ENCODE measurements at regions not wholly inside any gene's neighbourhood (a gene's known extent, or its start where the extent isn't known, plus 50 kb on each side); places are given as distances from the start of the nearest gene placed in this dataset.

- H3K27ac ChIP-seq (ENCODE audit: low read length): no peak overlapping the region
- H3K4me3 Mint-ChIP-seq: no peak overlapping the region
- ATAC-seq (no peak), DNase-seq (no peak)
- H3K9me3 Mint-ChIP-seq: peaks cover 10 to 13% of the 10 kb centered on the region in 2 donors
- H3K27me3 Mint-ChIP-seq (ENCODE audit: low read depth in 2 of 2): no peaks in the 10 kb centered on the region
- TF ChIP-seq CTCF (IDR thresholded peaks at IDR 0.05): no peak
- no peak overlapping the region for H3K4me3 ChIP-seq (ENCODE audit: low read length)
- WGBS (ENCODE audit: insufficient coverage): 79% methylated on average over 2 of the region's 2 CpGs
- H3K36me3 Mint-ChIP-seq: no peaks in the 10 kb centered on the region
- no peak overlapping the region for H3K27ac Mint-ChIP-seq
- H3K36me3 ChIP-seq (ENCODE audit: control insufficient read depth, insufficient read depth, low read length): no peaks in the 10 kb centered on the region
- H3K4me1 Mint-ChIP-seq: no peaks in the 10 kb centered on the region
- no peaks in the 10 kb centered on the region for H3K9me3 ChIP-seq (ENCODE audit: control insufficient read depth, insufficient read depth, low read length)
- H3K4me1 ChIP-seq (ENCODE audit: control insufficient read depth, insufficient read depth, low read length): no peaks in the 10 kb centered on the region
- intact Hi-C loops (cut with micrococcal nuclease): no loop called here
- no peaks in the 10 kb centered on the region for H3K27me3 ChIP-seq (ENCODE audit: control insufficient read depth, insufficient read depth, low read length)
Measured at GRCh38 chr4:31040106-31040505, 319.9 kb downstream of the PCDH7 start.

- Mint-ChIP-seq H3K4me3 (no peak overlapping the region), H3K9me3 (peaks cover 13 to 14% of the 10 kb centered on the region in 2 donors), H3K27me3 (ENCODE audit: low read depth in 2 of 2) (no peaks in the 10 kb centered on the region), H3K27ac (no peak overlapping the region), H3K36me3 (no peaks in the 10 kb centered on the region), H3K4me1 (no peaks in the 10 kb centered on the region)
- no peaks in the 10 kb centered on the region for H3K4me1 ChIP-seq (ENCODE audit: control insufficient read depth, insufficient read depth, low read length)
- no peaks in the 10 kb centered on the region for H3K36me3 ChIP-seq (ENCODE audit: control insufficient read depth, insufficient read depth, low read length)
- no peaks in the 10 kb centered on the region for H3K9me3 ChIP-seq (ENCODE audit: control insufficient read depth, insufficient read depth, low read length)
- H3K27me3 ChIP-seq (ENCODE audit: control insufficient read depth, insufficient read depth, low read length): no peaks in the 10 kb centered on the region
- no peak for TF ChIP-seq CTCF (IDR thresholded peaks at IDR 0.05)
- 75% methylated on average over 3 of the region's 3 CpGs for WGBS (ENCODE audit: insufficient coverage)
- DNase-seq (no peak), ATAC-seq (no peak)
- intact Hi-C loops (cut with micrococcal nuclease): no loop called here
- H3K4me3 ChIP-seq (ENCODE audit: low read length): no peak overlapping the region
- H3K27ac ChIP-seq (ENCODE audit: low read length): no peak overlapping the region
Measured at GRCh38 chr4:31041385-31041784, 321.2 kb downstream of the PCDH7 start.

GRCh38 chr4:31041853-31042252 is 321.7 kb downstream of the PCDH7 start:
- Histone ChIP-seq H3K9me3 (ENCODE audit: control insufficient read depth, insufficient read depth, low read length) (no peaks in the 10 kb centered on the region), H3K27me3 (ENCODE audit: control insufficient read depth, insufficient read depth, low read length) (no peaks in the 10 kb centered on the region), H3K36me3 (ENCODE audit: control insufficient read depth, insufficient read depth, low read length) (no peaks in the 10 kb centered on the region), H3K4me3 (ENCODE audit: low read length) (no peak overlapping the region), H3K4me1 (ENCODE audit: control insufficient read depth, insufficient read depth, low read length) (no peaks in the 10 kb centered on the region), H3K27ac (ENCODE audit: low read length) (no peak overlapping the region)
- intact Hi-C loops (cut with micrococcal nuclease): no loop called here
- no peak overlapping the region for H3K4me3 Mint-ChIP-seq
- no peak overlapping the region for H3K27ac Mint-ChIP-seq
- no peaks in the 10 kb centered on the region for H3K36me3 Mint-ChIP-seq
- ATAC-seq: no peak
- H3K4me1 Mint-ChIP-seq: no peaks in the 10 kb centered on the region
- peaks cover 13 to 14% of the 10 kb centered on the region in 2 donors for H3K9me3 Mint-ChIP-seq
- 96% methylated on average over 2 of the region's 2 CpGs for WGBS (ENCODE audit: insufficient coverage)
- TF ChIP-seq CTCF (IDR thresholded peaks at IDR 0.05): no peak
- no peak for DNase-seq
- no peaks in the 10 kb centered on the region for H3K27me3 Mint-ChIP-seq (ENCODE audit: low read depth in 2 of 2)

GRCh38 chr4:31043382-31044062 is 323.4 kb downstream of the PCDH7 start:
- Histone ChIP-seq H3K4me3 (ENCODE audit: low read length) (no peak overlapping the region), H3K27me3 (ENCODE audit: control insufficient read depth, insufficient read depth, low read length) (no peaks in the 10 kb centered on the region), H3K4me1 (ENCODE audit: control insufficient read depth, insufficient read depth, low read length) (no peaks in the 10 kb centered on the region), H3K27ac (ENCODE audit: low read length) (no peak overlapping the region), H3K36me3 (ENCODE audit: control insufficient read depth, insufficient read depth, low read length) (no peaks in the 10 kb centered on the region), H3K9me3 (ENCODE audit: control insufficient read depth, insufficient read depth, low read length) (no peaks in the 10 kb centered on the region)
- intact Hi-C loops (cut with micrococcal nuclease): no loop called here
- TF ChIP-seq CTCF (IDR thresholded peaks at IDR 0.05): no peak
- Mint-ChIP-seq H3K4me1 (no peaks in the 10 kb centered on the region), H3K9me3 (peaks cover 11 to 14% of the 10 kb centered on the region in 2 donors), H3K27ac (no peak overlapping the region), H3K27me3 (ENCODE audit: low read depth in 2 of 2) (no peaks in the 10 kb centered on the region), H3K4me3 (no peak overlapping the region), H3K36me3 (no peaks in the 10 kb centered on the region)
- ATAC-seq: no peak
- DNase-seq: no peak
- 54% methylated on average over 1 of the region's 1 CpG for WGBS (ENCODE audit: insufficient coverage)

All from natural killer cell (primary cell).